SU-DHL-6 (cell line): ENCODE measurements at regions not wholly inside any gene's neighbourhood (a gene's known extent, or its start where the extent isn't known, plus 50 kb on each side); places are given as distances from the start of the nearest gene placed in this dataset.

ENCODE experiments used
- CTCF ChIP-seq: fragments of 200-600 bp; sonication (generic); IDR thresholded peaks from one replicate; pipeline ENCODE4 v1.5.1; 2017; ENCODE audit warnings: antibody characterized with exemption, mild to moderate bottlenecking, low read length, moderate library complexity; ENCODE audit not compliant: insufficient read depth, poor library complexity, severe bottlenecking
- EZH2phosphoT487 ChIP-seq: fragments of 200-600 bp; sonication (generic), shearing (Covaris generic); conservative IDR thresholded peaks from 2 replicates; pipeline ENCODE4 v1.6.1; 2018; ENCODE audit warnings: mild to moderate bottlenecking, antibody characterized with exemption, low read length, moderate library complexity, mixed read lengths

- TF ChIP-seq CTCF (no peak), EZH2phosphoT487 (no peak)
Observed at GRCh38 chr17:33986088-33986487, 269.0 kb upstream of the CCL2 start.
